Ovary (tissue), 7 donors: ENCODE measurements at regions not wholly inside any gene's neighbourhood (a gene's known extent, or its start where the extent isn't known, plus 50 kb on each side); places are given as distances from the start of the nearest gene placed in this dataset.

Source experiments
- DNase-seq, 5 donors: peaks; one replicate each; pipeline ENCODE4 v3.0.0-alpha.2; 2019 to 2020
- H3K27ac ChIP-seq, 2 donors: fragments of 200-600 bp; one replicate each; pipeline versions ENCODE4 v1.5.1 to v1.8.0; 2019 to 2022
- H3K27me3 ChIP-seq: fragments of 200-600 bp; one replicate; pipeline ENCODE4 v1.8.0; 2022
- H3K36me3 ChIP-seq: fragments of 200-600 bp; sonication (generic); one replicate; pipeline ENCODE4 v1.5.1; 2019
- H3K4me1 ChIP-seq: one replicate; pipeline ENCODE4 v1.8.1; 2013; ENCODE audit warnings: mild to moderate bottlenecking, moderate library complexity; ENCODE audit not compliant: insufficient read depth
- H3K4me3 ChIP-seq: fragments of 200-600 bp; sonication (generic); one replicate; pipeline ENCODE4 v1.5.1; 2017
- H3K9me3 ChIP-seq, 2 donors: fragments of 200-600 bp in 1 of 2; sonication (generic) in 1 of 2; one replicate each; pipeline versions ENCODE4 v1.5.1 to v1.8.1; 2013 to 2019; ENCODE audit warnings: mild to moderate bottlenecking in 1 of 2, moderate library complexity in 1 of 2
- CTCF ChIP-seq, 3 donors: fragments of 450-650 bp in 2 of 3; fragments of 200-600 bp in 1 of 3; IDR thresholded peaks; one replicate each; pipeline versions ENCODE4 v1.5.1 to v1.8.0; 2016 to 2022; ENCODE audit warnings: antibody characterized with exemption in 3 of 3, mild to moderate bottlenecking in 1 of 3
- EP300 ChIP-seq: sonication (generic); formaldehyde crosslinking; IDR thresholded peaks from one replicate; pipeline ENCODE4 v1.6.1; 2017; ENCODE audit warnings: antibody characterized with exemption
- POLR2A ChIP-seq: fragments of 450-650 bp; IDR thresholded peaks from one replicate; pipeline ENCODE4 v1.6.1; 2017; ENCODE audit warnings: antibody characterized with exemption, mild to moderate bottlenecking, moderate library complexity
- WGBS, 3 donors: extraction: QIAGEN DNeasy Blood & Tissue Kit in 1 of 3; methylation state at CpG; one replicate each; pipeline versions ENCODE4 v1.1.5 to v1.1.7; 2013 to 2017; 5-methylcytosine and 5-hydroxymethylcytosine counted together
- intact Hi-C, 4 donors: fragments of 100-400 bp; cut with DNase I; formaldehyde crosslinking; loops; one replicate each; pipeline versions ENCODE4 v1.11.0 to v1.15.1; 2022 to 2023
- donor health status: DM: no; HTN: no; CAD: no; lungs with moderate emphysema.
- donor health status: DM: no; HTN: no; CAD: no.
- donor health status: Bipolar disorder and iron deficiency.
- donor health status: DM: no; HTN: no; CAD: no.
- donor health status: DM: yes; HTN: yes; CAD: no.

GRCh38 chr1:65722461-65722860, 70.2 kb upstream of the PDE4B start:
- 90 to 91% (median 90%) methylated on average over 5 of the region's 5 CpGs for WGBS, 3 donors
- TF ChIP-seq EP300 (no peak), POLR2A (no peak), CTCF (IDR thresholded peaks at IDR 0.05) (no peak)

GRCh38 chr1:65724151-65724550, 68.5 kb upstream of the PDE4B start:
- DNase-seq = no peak
- Histone ChIP-seq H3K27me3 (no peaks in the 10 kb centered on the region), H3K9me3 (no peaks in the 10 kb centered on the region), H3K36me3 (no peaks in the 10 kb centered on the region), H3K4me1 (no peaks in the 10 kb centered on the region), H3K4me3 (no peak overlapping the region), H3K27ac (no peak overlapping the region)
- intact Hi-C loops = no loop called here
- TF ChIP-seq POLR2A = no peak
- TF ChIP-seq EP300 = no peak
- no peak for TF ChIP-seq CTCF (IDR thresholded peaks at IDR 0.05)

More at GRCh38 chr1:65722461-65722860, 70.2 kb upstream of the PDE4B start:
- no peak for DNase-seq
- Histone ChIP-seq H3K27ac (no peak overlapping the region), H3K36me3 (no peaks in the 10 kb centered on the region), H3K9me3 (no peaks in the 10 kb centered on the region), H3K4me3 (no peak overlapping the region), H3K4me1 (no peaks in the 10 kb centered on the region), H3K27me3 (no peaks in the 10 kb centered on the region)
- intact Hi-C loops = no loop called here

- no peak for DNase-seq
- Histone ChIP-seq H3K4me1 (no peaks in the 10 kb centered on the region), H3K36me3 (no peaks in the 10 kb centered on the region), H3K4me3 (no peak overlapping the region), H3K9me3 (no peaks in the 10 kb centered on the region), H3K27me3 (no peaks in the 10 kb centered on the region), H3K27ac (no peak overlapping the region)
- TF ChIP-seq POLR2A = no peak
- no peak for TF ChIP-seq EP300
- TF ChIP-seq CTCF (IDR thresholded peaks at IDR 0.05) = no peak
- intact Hi-C loops = no loop called here
- WGBS, 3 donors = 84 to 89% (median 84%) methylated on average over 3 of the region's 3 CpGs
These were observed 67.6 kb upstream of the PDE4B start for GRCh38 chr1:65725064-65725463.

GRCh38 chr1:65728504-65728903, 64.2 kb upstream of the PDE4B start:
- no peaks in the 10 kb centered on the region for H3K4me1 ChIP-seq
- no peaks in the 10 kb centered on the region for H3K9me3 ChIP-seq
- H3K27me3 ChIP-seq = no peaks in the 10 kb centered on the region
- H3K4me3 ChIP-seq = no peak overlapping the region
- 64 to 75% (median 71%) methylated on average over 5 of the region's 5 CpGs for WGBS, 3 donors
- H3K36me3 ChIP-seq = no peaks in the 10 kb centered on the region
- H3K27ac ChIP-seq = no peak overlapping the region
- TF ChIP-seq EP300 (no peak), POLR2A (no peak), CTCF (IDR thresholded peaks at IDR 0.05) (no peak)
- intact Hi-C loops = no loop called here
- DNase-seq = no peak

DNA sequence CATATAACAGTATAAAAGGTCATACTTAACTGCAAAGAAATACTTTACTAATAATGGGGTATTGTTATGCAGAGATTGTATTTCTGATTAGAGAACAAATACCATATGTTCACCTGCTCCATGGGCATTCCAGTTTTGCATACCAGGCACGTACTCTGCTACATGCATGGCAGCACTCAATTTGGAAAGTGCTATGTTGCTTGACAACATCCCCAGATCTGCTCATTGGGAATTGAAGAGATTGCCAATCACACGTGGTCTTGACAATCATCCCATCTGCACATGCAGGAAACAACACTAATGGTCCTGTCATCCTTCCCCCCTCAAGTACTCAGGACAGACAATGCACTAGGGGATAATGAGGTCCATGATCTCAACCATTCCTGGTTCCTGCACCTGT, 63.4 kb upstream of the PDE4B start:
- no peaks in the 10 kb centered on the region for H3K4me1 ChIP-seq
- no peak for DNase-seq
- TF ChIP-seq POLR2A (no peak), CTCF (IDR thresholded peaks at IDR 0.05) (no peak), EP300 (no peak)
- no peaks in the 10 kb centered on the region for H3K36me3 ChIP-seq
- H3K27ac ChIP-seq = no peak overlapping the region
- no peak overlapping the region for H3K4me3 ChIP-seq
- WGBS, 3 donors = 46 to 59% (median 58%) methylated on average over 2 of the region's 2 CpGs
- intact Hi-C loops = no loop called here
- no peaks in the 10 kb centered on the region for H3K9me3 ChIP-seq
- no peaks in the 10 kb centered on the region for H3K27me3 ChIP-seq
